DND-41 (cell line): ENCODE measurements at regions not wholly inside any gene's neighbourhood (a gene's known extent, or its start where the extent isn't known, plus 50 kb on each side); places are given as distances from the start of the nearest gene placed in this dataset.

ENCODE experiments used
- ATAC-seq: fragments of 200-7000 bp; cut with Tn5 transposase; 3 replicates; pipeline ENCODE4 v1.9.1; 2021; ENCODE audit warnings: low read depth; ENCODE audit not compliant: insufficient read depth
- DNase-seq: peaks from one replicate; pipeline ENCODE4 v3.0.0-alpha.2; 2020
- H2AFZ ChIP-seq: 2 replicates; pipeline ENCODE4 v1.6.0; 2012; ENCODE audit warnings: low read depth, low read length
- H3K27ac ChIP-seq: 2 replicates; pipeline ENCODE4 v1.5.1; 2012; ENCODE audit warnings: low read length, inconsistent platforms
- H3K27me3 ChIP-seq: fragments of 200-600 bp; sonication (generic); 2 replicates; pipeline ENCODE4 v1.6.0; 2012; ENCODE audit warnings: low read length, mild to moderate bottlenecking, inconsistent platforms; ENCODE audit not compliant: insufficient read depth, poor library complexity
- H3K36me3 ChIP-seq: 2 replicates; pipeline ENCODE4 v1.5.1; 2012; ENCODE audit warnings: low read length, inconsistent platforms; ENCODE audit not compliant: insufficient read depth
- H3K4me1 ChIP-seq: 2 replicates; pipeline ENCODE4 v1.5.1; 2012; ENCODE audit warnings: mild to moderate bottlenecking, low read length; ENCODE audit not compliant: insufficient read depth
- H3K4me2 ChIP-seq: 2 replicates; pipeline ENCODE4 v1.6.0; 2012; ENCODE audit warnings: mild to moderate bottlenecking, moderate library complexity, low read length, inconsistent platforms; ENCODE audit not compliant: insufficient read depth
- H3K4me3 ChIP-seq, 2 experiments: fragments of 200-600 bp in 1 of 2; shearing (Covaris generic) in 1 of 2; 2 replicates each; pipeline ENCODE4 v1.5.1; 2012 to 2016; ENCODE audit warnings: inconsistent platforms in 2 of 2, low read length in 2 of 2, mild to moderate bottlenecking in 2 of 2, low read depth in 1 of 2, moderate library complexity in 1 of 2
- H3K79me2 ChIP-seq: 2 replicates; pipeline ENCODE4 v1.6.0; 2012; ENCODE audit warnings: low read length, inconsistent platforms; ENCODE audit not compliant: insufficient read depth
- H3K9ac ChIP-seq: 2 replicates; pipeline ENCODE4 v1.6.0; 2012; ENCODE audit warnings: low read depth, mild to moderate bottlenecking, inconsistent platforms, low read length, moderate library complexity
- H3K9me3 ChIP-seq: 2 replicates; pipeline ENCODE4 v1.5.1; 2012; ENCODE audit warnings: low read length, moderate library complexity, mild to moderate bottlenecking, inconsistent platforms; ENCODE audit not compliant: insufficient read depth, severe bottlenecking
- H4K20me1 ChIP-seq: 2 replicates; pipeline ENCODE4 v1.6.0; 2012; ENCODE audit warnings: low read length; ENCODE audit not compliant: insufficient read depth
- EZH2 ChIP-seq: IDR thresholded peaks from 3 replicates; pipeline ENCODE4 v1.6.1; 2012; ENCODE audit warnings: borderline replicate concordance, low read depth, mild to moderate bottlenecking, moderate library complexity, low read length, inconsistent platforms; ENCODE audit not compliant: severe bottlenecking
- TF ChIP-seq, protein P1 (sequence below): IDR thresholded peaks from 2 replicates; pipeline ENCODE4 v1.5.1; 2012; ENCODE audit warnings: borderline replicate concordance, low read length, moderate library complexity, mild to moderate bottlenecking; ENCODE audit not compliant: poor library complexity, severe bottlenecking; ENCODE audit errors: extremely low read depth

DNA sequence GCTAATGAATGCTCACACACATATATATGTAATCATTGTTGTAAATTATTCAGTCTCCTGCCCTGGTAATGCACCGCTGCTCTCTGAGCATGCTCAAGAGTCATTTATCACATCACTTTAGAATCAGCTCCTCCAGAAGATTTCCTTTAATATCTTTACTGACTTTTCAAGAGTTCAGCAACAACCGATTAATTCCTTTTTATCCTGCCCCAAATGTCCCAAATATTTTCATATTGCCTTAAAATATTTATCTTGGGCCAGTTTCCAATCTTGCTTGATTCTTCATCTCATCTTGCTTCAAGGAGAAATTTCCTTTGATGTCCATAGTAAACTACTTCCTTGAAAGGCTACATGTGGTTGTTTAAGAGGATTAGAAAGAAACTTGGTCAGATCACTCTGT lies 132.5 kb downstream of the NHLRC3 start:
- ATAC-seq: no peak
- no peak overlapping the region for H3K4me2 ChIP-seq
- H2AFZ ChIP-seq: no peak overlapping the region
- H4K20me1 ChIP-seq: no peaks in the 10 kb centered on the region
- no peaks in the 10 kb centered on the region for H3K27me3 ChIP-seq
- no peaks in the 10 kb centered on the region for H3K36me3 ChIP-seq
- no peaks in the 10 kb centered on the region for H3K79me2 ChIP-seq
- TF ChIP-seq, protein P1, sequence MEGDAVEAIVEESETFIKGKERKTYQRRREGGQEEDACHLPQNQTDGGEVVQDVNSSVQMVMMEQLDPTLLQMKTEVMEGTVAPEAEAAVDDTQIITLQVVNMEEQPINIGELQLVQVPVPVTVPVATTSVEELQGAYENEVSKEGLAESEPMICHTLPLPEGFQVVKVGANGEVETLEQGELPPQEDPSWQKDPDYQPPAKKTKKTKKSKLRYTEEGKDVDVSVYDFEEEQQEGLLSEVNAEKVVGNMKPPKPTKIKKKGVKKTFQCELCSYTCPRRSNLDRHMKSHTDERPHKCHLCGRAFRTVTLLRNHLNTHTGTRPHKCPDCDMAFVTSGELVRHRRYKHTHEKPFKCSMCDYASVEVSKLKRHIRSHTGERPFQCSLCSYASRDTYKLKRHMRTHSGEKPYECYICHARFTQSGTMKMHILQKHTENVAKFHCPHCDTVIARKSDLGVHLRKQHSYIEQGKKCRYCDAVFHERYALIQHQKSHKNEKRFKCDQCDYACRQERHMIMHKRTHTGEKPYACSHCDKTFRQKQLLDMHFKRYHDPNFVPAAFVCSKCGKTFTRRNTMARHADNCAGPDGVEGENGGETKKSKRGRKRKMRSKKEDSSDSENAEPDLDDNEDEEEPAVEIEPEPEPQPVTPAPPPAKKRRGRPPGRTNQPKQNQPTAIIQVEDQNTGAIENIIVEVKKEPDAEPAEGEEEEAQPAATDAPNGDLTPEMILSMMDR: no peak
- no peak for TF ChIP-seq EZH2
- no peaks in the 10 kb centered on the region for H3K9me3 ChIP-seq
- no peak overlapping the region for H3K4me3 ChIP-seq
- H3K27ac ChIP-seq: no peak overlapping the region
- no peak overlapping the region for H3K9ac ChIP-seq
- no peaks in the 10 kb centered on the region for H3K4me1 ChIP-seq
- no peak for DNase-seq

DNA sequence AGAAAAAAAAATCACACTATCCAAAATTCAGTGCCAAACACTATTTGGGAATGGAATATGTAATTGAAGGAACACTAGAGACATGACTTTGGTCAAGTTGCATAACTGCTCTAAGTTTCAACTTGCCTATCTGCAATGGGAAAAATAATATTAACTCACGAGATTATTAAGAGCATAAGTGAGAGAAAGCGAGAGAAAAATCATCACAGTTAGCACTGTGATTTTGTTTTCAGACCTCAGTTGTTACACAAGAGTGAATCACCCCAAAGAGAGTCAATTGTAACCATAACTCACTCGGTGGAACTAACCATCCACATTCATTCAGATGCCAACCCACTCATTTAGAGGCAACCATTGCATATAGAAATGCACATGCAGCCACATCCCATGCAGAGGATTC lies 147.1 kb downstream of the NHLRC3 start:
- Histone ChIP-seq H3K79me2 (no peaks in the 10 kb centered on the region), H3K9me3 (no peaks in the 10 kb centered on the region), H3K9ac (no peak overlapping the region), H3K27ac (no peak overlapping the region), H3K36me3 (no peaks in the 10 kb centered on the region), H4K20me1 (no peaks in the 10 kb centered on the region), H3K4me2 (no peak overlapping the region), H3K27me3 (no peaks in the 10 kb centered on the region), H3K4me1 (no peaks in the 10 kb centered on the region), H2AFZ (no peak overlapping the region), H3K4me3 (no peak overlapping the region)
- TF ChIP-seq EZH2: no peak
- TF ChIP-seq, protein P1: no peak
- no peak for DNase-seq
- ATAC-seq: no peak

DNA sequence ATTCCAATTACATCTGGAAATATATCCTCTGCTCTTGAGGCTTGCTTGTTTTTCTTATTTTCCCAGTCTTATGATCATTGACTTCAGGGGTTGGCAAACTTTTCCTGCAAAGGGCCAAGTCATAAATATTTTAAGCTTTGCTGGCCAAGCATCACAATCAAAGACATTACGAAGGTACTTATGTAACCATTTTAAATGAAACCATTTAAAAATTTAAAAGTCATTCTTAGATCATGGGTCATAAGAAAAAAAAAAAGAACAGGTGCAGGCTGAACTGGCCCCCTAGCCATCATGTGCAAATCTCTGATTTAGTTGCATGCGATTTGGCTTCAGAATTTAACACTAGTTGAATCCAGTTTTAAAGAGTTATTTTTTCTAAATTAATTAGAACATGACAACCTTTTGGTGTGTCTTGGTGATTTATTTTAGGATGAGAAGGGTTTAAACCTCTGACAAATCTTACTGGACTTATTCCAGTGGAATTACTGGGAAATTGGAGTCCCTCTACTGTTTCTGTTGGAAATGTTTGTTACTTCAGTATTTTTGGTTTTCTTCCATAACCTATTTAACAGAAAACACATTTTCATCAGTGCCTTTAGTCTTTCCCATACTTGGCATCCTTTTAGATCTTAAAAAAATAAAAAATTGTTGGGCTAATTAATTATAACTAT lies 148.1 kb downstream of the NHLRC3 start:
- DNase-seq (no peak), ATAC-seq (no peak)
- H3K79me2 ChIP-seq: no peaks in the 10 kb centered on the region
- H4K20me1 ChIP-seq: no peaks in the 10 kb centered on the region
- no peak overlapping the region for H3K4me3 ChIP-seq
- H3K9me3 ChIP-seq: no peaks in the 10 kb centered on the region
- H3K9ac ChIP-seq: no peak overlapping the region
- H2AFZ ChIP-seq: no peak overlapping the region
- no peak overlapping the region for H3K27ac ChIP-seq
- no peaks in the 10 kb centered on the region for H3K4me1 ChIP-seq
- no peaks in the 10 kb centered on the region for H3K36me3 ChIP-seq
- no peaks in the 10 kb centered on the region for H3K27me3 ChIP-seq
- TF ChIP-seq, protein P1: no peak
- TF ChIP-seq EZH2: no peak
- H3K4me2 ChIP-seq: no peak overlapping the region
